Fibroblast of skin of right quadriceps (primary cell): ENCODE measurements at regions not wholly inside any gene's neighbourhood (a gene's known extent, or its start where the extent isn't known, plus 50 kb on each side); places are given as distances from the start of the nearest gene placed in this dataset.

Experiments
- DNase-seq: peaks from one replicate; pipeline ENCODE4 v3.0.0-alpha.2; 2013

DNA sequence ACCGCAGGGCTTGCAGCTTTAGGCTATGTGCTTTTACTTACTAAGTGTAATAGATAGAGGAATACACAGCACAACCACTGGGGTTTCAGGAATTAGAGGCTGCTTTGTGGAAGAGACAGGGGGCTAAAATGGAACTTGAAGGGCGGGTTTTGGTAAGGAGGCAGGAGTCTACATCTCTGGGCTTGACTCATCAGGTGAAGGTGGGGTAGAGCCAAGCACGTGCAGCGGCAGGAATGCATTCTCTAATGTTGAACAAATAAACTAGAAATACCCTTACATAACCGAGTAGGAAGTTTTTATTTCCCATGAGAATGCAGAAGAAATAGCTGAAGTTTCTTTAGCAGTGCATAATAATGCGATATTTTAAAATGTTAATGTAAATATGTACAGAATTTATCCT lies 673.8 kb upstream of the SALL3 start:
- DNase-seq, result no peak

DNA sequence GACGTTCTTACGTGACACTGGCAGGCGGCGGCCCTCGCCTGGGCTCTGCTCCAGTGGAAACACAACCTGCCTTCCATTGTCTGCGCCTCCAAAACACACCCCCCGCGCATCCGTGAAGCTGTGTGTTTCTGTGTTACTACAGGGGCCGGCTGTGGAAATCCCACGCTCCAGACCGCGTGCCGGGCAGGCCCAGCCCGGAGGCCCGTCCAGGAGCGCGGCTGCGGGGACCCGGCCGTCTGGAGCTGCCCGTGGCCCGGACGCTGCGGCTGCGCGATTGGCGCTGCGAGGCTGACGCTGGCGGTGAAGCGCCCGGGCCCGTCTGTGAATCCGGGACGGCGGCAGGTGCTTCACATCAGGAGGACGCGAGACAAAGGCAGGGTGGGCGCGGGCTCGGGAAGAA lies 670.3 kb upstream of the SALL3 start:
- DNase-seq, result no peak

DNA sequence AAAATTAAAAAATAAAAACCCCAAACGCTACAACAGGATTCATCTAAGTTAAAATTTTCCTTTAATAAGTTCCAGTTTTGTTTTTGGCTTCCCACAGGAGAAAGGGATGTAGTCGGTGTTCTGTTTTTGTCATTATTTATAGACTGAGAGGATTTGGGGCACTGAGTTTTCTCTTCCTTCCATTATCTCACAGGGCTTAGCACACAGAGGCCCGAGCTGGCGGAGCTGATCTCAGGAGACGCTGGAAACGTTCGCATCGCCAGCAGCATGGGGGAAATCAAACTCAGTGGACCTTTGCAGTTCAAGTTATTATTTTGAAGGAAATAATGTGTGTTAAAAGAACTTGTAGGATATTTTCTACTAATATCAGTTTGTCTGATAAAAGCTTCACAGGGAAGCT lies 669.7 kb upstream of the SALL3 start:
- DNase-seq, result no peak

DNA sequence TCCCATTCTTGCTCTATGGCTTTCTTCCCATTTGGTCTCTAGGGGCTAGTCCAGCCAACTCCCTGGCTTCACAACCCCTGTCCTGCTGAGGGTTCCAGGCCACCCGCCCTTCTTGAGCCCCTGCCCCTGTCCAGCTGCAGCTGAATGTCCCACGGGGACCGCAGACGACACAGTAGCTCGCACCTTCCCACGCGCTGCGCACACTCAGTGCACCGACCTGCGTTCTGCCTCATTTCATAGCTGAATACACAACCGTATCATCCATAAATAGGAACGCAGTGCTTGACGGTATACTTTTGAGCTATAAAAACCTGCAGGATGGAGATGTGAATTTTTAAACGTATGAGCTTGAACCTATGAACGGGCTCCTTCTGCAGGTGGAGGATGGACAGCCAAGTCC lies 660.4 kb upstream of the SALL3 start:
- DNase-seq, result no peak

DNA sequence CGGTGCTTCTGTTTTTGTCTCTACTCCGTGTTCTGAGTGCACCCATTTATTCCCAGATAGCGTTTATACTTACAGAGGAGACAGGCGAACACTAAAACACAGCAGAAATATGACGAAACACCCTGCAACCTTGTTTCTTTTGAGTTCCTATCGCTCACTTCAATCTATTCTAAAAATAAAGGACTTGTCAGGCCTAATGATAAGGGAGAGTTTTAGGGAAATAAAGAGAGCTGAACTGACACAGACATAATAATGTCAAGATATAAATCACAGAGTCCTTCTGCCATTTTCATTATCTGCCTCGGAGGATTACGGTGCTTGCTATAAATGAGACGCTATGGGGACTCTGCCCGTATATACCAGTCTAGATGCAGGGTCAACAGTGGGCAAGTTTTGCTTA lies 659.7 kb upstream of the SALL3 start:
- no peak for DNase-seq

DNA sequence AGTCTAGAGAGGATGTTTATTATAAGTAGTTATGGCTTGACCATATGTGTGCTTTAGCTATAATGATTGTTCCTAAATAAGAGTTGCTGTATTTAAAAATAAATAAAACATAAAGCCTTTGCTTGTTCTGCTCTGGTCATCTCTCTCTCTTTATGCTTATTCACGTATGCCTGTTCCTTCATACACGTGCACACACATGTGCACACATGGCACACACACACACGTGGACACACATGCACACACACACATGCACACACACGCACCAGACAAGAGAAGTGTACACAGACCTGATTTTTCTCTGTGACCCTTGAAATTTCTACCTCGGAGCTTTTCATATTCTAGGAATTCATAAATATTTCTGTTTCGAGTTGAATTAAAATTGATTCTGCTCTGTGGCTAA lies 658.2 kb upstream of the SALL3 start:
- DNase-seq, result no peak

DNA sequence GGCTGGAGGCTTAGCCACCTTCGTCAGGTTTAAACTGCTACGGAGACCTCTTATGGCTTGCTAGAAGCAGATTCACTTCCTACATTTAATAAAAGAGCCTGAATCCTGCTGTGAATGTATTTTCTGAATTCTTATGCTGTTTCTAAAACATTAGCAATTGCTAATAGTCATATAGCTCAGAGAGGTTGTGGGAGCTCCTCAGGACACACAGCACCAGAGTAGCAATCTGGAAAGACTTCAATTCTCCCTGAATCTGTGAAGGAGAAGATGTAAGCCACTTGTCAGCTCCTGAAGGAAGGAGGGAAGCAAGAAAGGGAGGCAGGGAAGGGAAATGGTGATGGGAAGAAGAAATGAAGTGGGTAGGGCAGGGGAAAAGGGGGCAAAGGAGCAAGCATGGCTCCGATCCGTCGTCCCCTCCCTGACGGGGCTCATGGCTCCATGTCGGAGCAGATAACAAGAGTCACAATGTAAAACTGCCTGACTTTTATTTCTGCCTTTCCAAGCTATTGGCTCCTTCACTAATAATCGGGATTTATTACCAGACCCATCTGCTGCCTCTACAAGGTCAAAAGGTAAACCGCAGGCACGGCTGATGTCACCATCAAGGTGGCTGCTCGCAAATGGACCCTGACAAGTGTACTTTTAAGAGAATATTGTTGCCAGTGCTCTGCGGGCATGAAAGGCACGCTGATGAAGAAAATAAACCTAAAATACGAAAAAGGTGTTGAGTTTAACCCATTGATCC lies 656.0 kb upstream of the SALL3 start:
- no peak for DNase-seq

DNA sequence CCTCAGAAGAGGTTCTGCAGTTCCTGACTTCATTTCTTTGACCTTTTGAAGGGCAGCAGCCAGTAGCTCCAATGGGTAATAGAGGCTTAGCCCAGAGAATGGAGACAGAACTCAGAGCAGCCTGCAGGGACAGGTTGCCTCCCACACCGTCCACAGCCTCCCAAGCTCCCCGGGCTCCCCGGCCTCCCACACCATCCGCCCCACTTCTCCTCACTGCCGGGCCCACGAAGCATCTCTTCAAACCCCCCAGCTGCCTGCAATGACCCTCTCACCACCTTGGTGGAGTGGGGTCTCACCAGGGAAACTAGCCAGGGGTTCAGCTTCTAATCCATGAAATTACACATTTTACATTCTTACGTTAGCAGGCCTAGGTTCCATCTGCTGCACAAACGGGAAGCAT lies 652.0 kb upstream of the SALL3 start:
- no peak for DNase-seq

DNA sequence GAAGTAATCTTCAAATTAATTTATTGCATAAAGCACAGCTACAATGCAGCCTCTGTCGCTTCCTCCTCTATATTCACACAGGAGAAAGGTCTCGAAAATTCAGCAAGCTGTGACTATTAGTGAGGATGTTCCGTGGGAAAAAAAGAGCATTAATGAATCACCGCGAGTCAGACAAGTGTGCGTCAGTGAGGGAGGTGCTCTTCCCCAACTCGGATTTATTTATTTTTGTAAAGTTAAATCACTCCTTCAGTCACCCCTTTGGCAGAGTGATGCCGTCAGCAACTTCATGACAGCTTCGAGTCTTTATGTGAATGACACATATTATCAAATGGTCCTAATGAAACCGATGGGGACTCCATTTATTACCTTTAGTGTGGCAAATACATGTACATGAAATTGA lies 648.9 kb upstream of the SALL3 start:
- no peak for DNase-seq

DNA sequence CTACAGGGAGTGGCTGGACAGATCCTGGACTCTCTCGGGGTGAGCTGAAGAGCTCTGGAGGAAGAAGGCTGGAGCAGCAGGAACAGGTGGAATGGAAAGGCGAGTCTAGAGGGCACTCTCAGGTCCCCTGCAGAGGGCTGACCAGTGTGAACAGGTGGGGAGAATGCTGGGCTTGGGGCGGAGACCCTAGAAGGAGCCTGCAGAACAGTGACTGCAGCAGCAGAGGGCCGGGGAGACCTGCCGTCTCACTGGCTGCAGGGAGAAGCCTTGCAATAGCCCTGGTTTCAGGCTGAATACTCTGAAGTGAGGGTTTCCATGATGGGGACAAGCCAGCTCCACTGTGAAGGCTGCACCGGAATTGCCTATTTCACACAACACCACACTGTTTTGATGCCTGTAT lies 626.7 kb upstream of the SALL3 start:
- DNase-seq, result no peak

DNA sequence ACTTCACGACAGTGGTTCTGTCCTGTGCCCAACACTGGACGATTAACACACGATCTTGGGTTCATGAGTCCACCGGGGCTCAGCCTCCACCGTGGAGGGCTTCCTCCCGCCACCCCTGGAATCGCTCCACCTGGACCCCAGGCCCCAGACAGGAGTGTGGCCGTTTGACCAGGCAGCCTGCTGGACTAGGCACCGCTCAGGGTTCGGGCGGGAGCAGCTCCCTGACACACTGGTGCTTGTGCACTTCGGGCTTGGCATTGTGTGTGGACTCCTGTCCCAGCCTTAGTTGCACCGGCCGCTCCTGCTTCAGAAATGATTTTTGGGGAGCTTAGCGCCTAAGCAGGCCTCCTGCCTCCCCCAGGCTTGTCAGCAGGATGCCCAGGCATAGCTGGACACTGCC lies 617.4 kb upstream of the SALL3 start:
- DNase-seq, result no peak

DNA sequence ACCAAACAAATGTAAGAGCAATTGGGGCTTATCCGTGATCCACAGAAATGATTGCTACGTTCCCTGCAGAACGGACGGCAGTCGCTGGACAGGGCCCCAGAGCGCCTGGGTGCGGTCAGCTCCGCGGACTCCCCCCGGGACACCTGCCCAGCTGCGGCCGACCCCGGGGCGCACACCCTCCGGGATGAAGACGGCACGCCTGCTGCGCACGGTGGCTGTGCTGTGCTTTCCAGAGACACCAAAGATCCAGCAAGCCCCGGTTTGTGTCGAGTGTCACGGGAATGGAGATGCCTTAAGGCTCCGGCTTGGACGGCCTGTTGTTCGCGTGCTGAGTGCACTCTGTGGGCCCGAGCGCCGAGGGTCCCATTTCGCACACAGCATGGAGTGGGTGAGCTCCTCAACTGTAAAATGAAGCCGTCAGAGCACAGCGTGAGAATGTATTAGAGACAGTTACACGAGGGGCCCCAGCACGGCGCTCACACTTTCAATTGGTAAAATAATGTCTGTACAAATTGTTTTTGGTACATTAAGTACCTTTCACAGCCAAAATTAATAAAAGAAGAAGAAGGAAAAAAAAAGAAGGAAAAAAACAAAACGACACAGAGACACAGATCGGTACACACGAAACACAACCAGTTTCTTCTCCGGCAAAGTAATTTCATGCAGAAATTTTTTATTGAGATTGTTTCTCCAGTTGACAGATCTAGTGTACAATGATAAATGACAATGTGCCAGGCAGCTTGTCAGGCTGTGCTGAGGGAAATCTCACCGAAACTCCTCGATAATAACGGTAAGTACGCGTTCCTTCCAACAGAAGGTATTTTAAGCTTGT lies 615.8 kb upstream of the SALL3 start:
- DNase-seq, result no peak

DNA sequence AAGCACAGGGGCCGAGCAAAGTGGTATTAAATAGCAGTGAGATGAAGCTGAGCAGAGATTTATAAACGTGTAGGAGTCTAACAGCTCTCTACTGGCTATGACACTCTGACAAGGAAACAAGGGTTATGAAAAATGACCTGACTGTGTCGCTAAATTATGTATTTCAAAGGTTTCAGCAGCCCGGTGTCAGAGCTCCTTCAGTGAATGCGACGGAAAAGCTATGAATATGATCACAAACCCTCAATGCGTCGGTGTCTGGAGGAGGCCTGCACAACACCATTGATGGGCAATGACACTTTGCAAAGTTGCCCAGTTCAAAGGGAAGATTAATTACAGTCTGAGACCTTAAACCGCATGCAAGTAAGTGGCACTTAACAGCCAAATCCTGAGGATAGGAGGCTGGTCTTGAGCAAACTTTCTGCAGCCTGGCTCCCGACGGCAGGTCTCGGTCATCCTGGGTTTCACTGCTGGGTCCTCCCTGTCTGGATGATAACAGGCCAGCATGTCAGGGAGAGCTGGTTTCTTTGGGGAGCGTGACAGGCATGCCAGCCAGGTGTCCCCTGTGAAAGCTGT lies 615.1 kb upstream of the SALL3 start:
- no peak for DNase-seq

DNA sequence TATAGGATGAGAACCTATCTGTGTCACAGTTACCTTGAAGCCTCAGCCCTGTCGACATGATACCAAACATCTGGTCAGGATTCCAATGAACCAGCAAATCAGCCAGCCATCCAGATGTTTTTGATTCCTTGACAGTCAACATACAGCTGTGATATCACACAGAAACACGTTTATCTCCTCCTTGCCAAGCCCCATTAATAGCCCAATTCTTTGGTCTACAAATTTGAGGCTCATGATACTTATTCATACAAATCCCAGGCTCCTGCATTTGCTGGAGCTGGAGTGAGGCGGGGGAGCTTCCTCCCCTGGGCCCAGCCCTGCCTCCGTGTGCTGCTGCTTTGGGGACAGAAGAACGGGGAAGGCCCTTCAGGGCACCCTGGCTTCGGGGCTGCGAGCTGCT lies 611.6 kb upstream of the SALL3 start:
- DNase-seq, result no peak

DNA sequence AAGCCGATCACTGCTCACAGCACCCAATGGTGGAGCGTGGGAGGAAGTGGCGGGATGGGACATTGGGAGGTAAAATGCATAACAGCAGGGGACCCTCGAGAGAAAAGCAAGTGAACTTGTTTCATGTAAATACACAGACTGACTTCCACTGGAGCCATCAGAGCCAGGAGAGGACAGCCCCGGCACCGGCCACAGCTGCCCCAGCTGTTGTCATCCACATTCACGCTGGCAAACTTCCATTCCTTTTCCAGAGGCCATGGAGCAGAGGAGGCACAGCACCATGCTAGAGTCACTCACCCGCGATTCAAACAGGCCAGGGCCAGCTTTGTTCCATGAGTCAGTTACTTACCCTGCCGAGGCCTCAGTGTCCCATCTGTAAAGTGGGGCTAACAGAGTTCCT lies 610.9 kb upstream of the SALL3 start:
- no peak for DNase-seq

DNA sequence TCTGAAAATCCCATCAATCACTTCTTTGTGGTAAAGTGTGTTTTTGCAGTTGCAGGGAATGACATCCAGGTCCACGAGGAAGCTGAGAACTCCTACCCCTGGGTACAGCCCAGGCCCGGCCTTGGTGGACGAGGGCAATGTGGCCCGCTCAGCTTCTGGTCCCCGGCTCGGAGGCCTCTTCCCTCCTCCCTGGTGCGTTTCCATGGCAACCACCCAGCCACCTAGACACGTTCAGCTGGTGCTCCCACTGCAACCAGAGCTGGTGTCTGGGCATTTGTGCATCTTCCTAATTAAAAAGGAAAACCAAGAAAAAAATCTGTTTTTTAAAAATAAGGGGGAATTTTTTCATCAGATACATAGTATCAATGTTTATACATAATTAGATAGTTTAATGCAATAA lies 603.6 kb upstream of the SALL3 start:
- no peak for DNase-seq

DNA sequence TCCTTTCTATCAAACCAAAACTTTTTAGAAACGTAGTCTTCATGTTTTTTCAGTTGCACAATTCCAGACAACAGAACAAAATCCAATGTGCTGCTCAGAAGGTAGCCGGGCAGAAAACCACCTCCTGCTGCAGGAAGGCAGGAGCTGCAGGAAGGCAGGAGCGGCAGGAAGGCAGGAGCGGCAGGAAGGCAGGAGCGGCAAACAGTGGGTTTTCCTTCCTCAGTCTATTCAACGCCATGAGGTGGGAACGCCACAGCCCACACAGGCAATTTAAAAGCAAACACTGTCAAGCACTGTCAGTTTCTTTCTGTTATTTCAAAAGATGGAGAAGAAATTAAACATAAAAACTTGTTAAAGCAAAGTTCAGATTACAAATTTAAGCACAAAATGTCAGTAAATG lies 601.2 kb upstream of the SALL3 start:
- no peak for DNase-seq

DNA sequence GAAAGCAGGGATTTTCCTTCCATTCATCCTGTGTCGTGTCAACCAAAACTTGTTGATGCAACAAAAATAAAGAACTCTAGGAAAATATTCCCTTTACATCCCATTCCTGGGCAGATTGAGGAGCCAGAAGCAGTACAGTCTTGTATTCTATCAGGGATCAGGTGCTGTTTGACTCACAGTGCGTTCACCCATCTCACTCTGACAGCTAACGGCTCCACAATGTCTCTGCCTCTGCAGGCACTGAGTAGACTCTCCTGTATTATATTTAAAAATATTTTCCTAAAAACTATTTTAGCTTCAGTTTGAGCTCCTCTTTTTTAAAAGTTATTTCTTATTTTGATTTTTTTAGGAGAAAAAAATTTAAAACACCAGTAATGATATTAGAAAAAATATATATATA lies 600.6 kb upstream of the SALL3 start:
- DNase-seq, result no peak

DNA sequence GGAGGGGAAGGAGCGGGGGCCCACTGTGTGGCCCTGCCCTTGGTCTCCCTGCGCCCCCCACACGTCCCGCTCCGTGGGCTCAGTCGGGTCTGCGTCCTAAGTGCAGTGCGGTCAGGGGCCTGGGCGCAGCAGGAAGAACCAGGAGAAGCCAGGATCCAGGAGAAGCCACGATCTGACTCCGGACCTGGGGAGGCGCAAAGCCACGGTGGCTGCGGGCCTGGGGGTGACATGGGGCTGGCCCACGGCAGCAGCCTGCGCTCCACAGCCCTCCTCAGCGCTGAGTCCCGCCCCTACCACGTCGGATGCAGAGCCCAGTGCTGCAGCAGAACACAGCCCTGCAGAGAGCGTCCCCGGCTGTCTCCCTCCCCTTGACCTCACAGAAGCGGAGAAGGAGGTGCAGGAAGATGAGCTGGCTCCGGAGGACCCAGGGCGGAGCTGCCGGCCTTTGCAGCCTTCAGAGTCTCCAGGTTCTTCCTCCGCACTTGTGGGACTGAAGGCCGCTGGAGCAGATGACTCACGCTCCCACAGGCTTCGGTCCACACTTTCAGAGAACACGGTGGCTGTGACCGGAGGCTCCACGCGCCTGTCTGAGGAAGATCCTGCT lies 589.2 kb upstream of the SALL3 start:
- DNase-seq, result no peak

DNA sequence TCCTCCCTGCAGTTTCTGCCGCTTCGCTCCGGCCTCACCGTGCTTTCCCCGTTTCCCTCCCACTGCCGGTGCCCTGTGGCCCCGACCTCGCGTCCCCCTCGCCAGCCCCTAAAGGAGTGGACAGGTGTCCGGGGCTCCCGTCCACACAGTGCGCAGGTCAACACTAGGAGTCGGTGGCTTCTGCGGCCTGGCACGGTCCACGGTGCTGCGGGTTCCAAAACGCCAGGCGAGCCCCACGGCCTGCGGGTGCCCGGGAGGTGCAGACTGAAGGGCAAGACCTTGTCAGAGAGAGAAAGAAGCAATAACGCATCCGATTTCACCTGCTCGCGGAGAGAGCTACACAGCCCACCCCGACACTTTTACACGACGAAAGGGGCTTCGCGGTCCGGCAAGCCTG lies 588.7 kb upstream of the SALL3 start:
- DNase-seq, result no peak

DNA sequence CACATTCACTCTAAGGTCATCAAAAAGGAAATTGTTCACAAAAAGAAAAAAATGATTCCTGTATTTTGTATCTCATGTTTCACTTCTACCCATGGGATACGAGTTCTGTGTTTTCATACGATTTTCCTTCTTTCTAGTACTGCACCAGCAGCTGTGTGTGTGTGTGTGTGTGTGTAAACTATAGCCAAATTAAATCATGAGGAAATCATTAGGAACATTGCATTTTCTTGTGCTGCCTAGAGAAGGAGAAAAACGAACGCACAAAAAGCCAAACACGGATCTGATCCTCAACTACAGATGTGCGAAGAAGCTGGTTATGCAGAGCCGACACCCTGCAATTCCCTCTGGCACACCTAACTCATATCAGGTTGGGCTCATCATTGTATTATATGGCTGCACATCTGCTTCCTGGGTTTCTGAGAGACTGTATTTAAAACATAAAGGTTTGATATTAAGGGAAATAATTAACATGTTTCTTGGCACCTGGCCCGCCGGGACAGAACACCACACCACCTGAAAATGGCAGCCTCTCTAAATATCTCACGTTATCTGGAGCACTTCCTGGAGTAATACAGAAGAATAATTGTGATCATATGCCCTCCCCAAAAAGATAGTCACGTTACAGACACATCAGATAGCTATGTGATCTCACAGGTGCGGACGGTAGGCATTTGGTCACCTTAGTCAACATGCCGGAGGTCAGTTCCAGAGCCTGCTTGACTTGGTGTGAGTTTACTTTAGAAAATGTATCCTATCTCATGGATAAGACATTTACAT lies 586.3 kb upstream of the SALL3 start:
- DNase-seq, result no peak

DNA sequence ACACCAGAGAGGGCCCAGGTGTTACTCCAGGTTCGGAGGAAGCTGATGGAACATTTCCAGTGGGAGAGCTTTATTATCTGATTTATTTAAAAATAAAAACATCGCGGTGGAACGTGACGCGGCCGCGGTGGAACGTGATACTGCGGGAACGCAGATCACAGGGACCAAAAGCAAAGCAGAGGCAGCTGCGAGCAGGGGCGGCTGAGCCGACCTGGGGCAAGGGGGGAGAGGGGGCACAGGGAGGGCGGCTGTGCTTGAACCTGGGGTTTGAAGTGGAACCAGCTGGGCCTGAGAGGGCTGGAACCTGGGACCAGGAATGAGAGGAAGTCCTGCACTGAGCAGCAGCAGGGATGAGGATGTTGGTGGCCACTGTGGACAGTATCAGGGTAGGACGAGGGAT lies 583.5 kb upstream of the SALL3 start:
- DNase-seq, result no peak

DNA sequence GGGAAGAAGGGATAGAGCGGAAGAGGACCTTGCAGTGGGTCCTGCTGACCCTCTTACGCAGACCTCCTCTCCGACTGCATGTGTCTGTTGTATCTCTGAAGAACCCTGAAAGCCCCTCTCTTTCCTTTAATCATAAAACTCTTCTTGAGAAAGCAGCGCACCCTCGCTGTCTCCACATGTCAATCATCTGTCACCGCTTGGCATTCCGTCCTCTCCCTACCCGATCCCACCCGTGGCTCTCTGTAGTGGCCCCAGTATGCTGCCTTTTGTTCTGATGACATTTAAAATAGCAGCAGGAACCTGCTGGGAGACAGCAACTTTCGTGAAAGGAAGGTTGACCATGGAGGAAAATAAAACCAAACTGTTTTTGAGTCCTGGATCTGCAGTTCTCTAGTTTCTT lies 582.9 kb upstream of the SALL3 start:
- no peak for DNase-seq
